Suprapubic skin (tissue), 4 donors: ENCODE measurements at regions not wholly inside any gene's neighbourhood (a gene's known extent, or its start where the extent isn't known, plus 50 kb on each side); places are given as distances from the start of the nearest gene placed in this dataset.

Experiments
- CTCF ChIP-seq, 2 donors: fragments of 200-600 bp in 1 of 2; fragments of 450-650 bp in 1 of 2; sonication (generic) in 1 of 2; IDR thresholded peaks; one replicate each; pipeline ENCODE4 v1.5.1; 2016 to 2019; ENCODE audit warnings: antibody characterized with exemption in 2 of 2, mild to moderate bottlenecking in 1 of 2, moderate library complexity in 1 of 2
- EP300 ChIP-seq: sonication (generic); formaldehyde crosslinking; IDR thresholded peaks from one replicate; pipeline ENCODE4 v1.6.1; 2017; ENCODE audit warnings: antibody characterized with exemption
- POLR2A ChIP-seq, 2 donors: fragments of 450-650 bp; IDR thresholded peaks; one replicate each; pipeline ENCODE4 v1.6.1; 2017; ENCODE audit warnings: antibody characterized with exemption in 2 of 2, mild to moderate bottlenecking in 2 of 2, moderate library complexity in 2 of 2
- POLR2AphosphoS5 ChIP-seq, 3 donors: sonication (generic); formaldehyde crosslinking; IDR thresholded peaks; one replicate each; pipeline ENCODE4 v1.6.1; 2017; ENCODE audit warnings: antibody characterized with exemption in 3 of 3

- no peak for TF ChIP-seq POLR2A (IDR thresholded peaks at IDR 0.05)
- TF ChIP-seq CTCF (IDR thresholded peaks at IDR 0.05), result no peak
- no peak for TF ChIP-seq EP300
- no peak for TF ChIP-seq POLR2AphosphoS5 (IDR thresholded peaks at IDR 0.05)
These were observed 122.5 kb upstream of the FGF3 start for GRCh38 chr11:69941546-69942332.
